PC-9 (cell line): ENCODE measurements at regions not wholly inside any gene's neighbourhood (a gene's known extent, or its start where the extent isn't known, plus 50 kb on each side); places are given as distances from the start of the nearest gene placed in this dataset.

Experiments used
- BruUV-seq: library from RNA; stranded (reverse); fragments of 400-500 nt; replicated peaks from 2 replicates; lab custom pipeline; 2021; lab: Mats Ljungman, UMichigan
- CTCF ChIA-PET: fragments of 300-600 bp; sonication (Branson Sonifier 250); formaldehyde crosslinking; loops from one replicate; lab custom pipeline; 2022; ENCODE audit warnings: antibody characterized with exemption; lab: Charles Lee
- POLR2A ChIA-PET: fragments of 300-600 bp; sonication (Branson Sonifier 250); formaldehyde crosslinking; loops from one replicate; lab custom pipeline; 2022; ENCODE audit warnings: antibody characterized with exemption; ENCODE audit not compliant: unreplicated experiment; lab: Charles Lee
- DNase-seq, 2 experiments: peaks; one replicate each; pipeline versions ENCODE4 v3.0.0 to v3.0.0-alpha.2; 2015 to 2022; ENCODE audit warnings: mixed read lengths in 1 of 2
- H2AFZ ChIP-seq: fragments of 200-600 bp; sonication (generic); 2 replicates; pipeline ENCODE4 v1.8.1; 2017; ENCODE audit warnings: antibody characterized with exemption
- H3F3A ChIP-seq: fragments of 200-600 bp; sonication (generic); 2 replicates; pipeline ENCODE4 v1.8.1; 2017; ENCODE audit warnings: antibody characterized with exemption, mild to moderate bottlenecking, low read depth; ENCODE audit not compliant: insufficient read depth
- H3K27ac ChIP-seq: fragments of 200-600 bp; sonication (generic); 2 replicates; pipeline ENCODE4 v1.6.1; 2016; ENCODE audit warnings: mixed run types
- H3K27me3 ChIP-seq: fragments of 200-600 bp; sonication (generic); 2 replicates; pipeline ENCODE4 v1.6.1; 2016; ENCODE audit warnings: low read depth, mixed run types; ENCODE audit not compliant: insufficient read depth
- H3K36me3 ChIP-seq: fragments of 200-600 bp; sonication (generic); 2 replicates; pipeline ENCODE4 v1.6.1; 2016; ENCODE audit warnings: low read depth, mixed run types
- H3K4me1 ChIP-seq: fragments of 200-600 bp; sonication (generic); replicated peaks from 2 replicates; pipeline ENCODE4 v1.6.1; 2016; ENCODE audit warnings: mixed run types; ENCODE audit not compliant: insufficient read depth
- H3K4me2 ChIP-seq: fragments of 200-600 bp; sonication (generic); 2 replicates; pipeline ENCODE4 v1.6.1; 2017; ENCODE audit warnings: mixed run types
- H3K4me3 ChIP-seq: fragments of 200-600 bp; sonication (generic); 2 replicates; pipeline ENCODE4 v1.6.1; 2016; ENCODE audit warnings: mixed run types
- H3K79me2 ChIP-seq: fragments of 200-600 bp; sonication (generic); 2 replicates; pipeline ENCODE4 v1.6.1; 2017; ENCODE audit warnings: low read depth, mixed run types
- H3K9me2 ChIP-seq: fragments of 200-600 bp; sonication (generic); 2 replicates; pipeline ENCODE4 v1.8.1; 2017; ENCODE audit warnings: mild to moderate bottlenecking; ENCODE audit not compliant: insufficient read depth
- H3K9me3 ChIP-seq: fragments of 200-600 bp; sonication (generic); 2 replicates; pipeline ENCODE4 v1.8.1; 2016; ENCODE audit warnings: low read depth; ENCODE audit not compliant: insufficient read depth
- H4K20me1 ChIP-seq: fragments of 200-600 bp; sonication (generic); 2 replicates; pipeline ENCODE4 v1.8.1; 2017; ENCODE audit not compliant: insufficient read depth
- EZH2 ChIP-seq: fragments of 200-600 bp; sonication (generic); IDR thresholded peaks from 2 replicates; pipeline ENCODE4 v1.8.0; 2017; ENCODE audit warnings: antibody characterized with exemption, low read depth
- intact Hi-C: fragments of 100-400 bp; cut with micrococcal nuclease; formaldehyde crosslinking; loops from one replicate; pipeline ENCODE4 v1.10.0; 2022; ENCODE audit not compliant: unreplicated experiment
- TF ChIP-seq, protein P1 (sequence below): fragments of 200-600 bp; sonication (generic); conservative IDR thresholded peaks from 2 replicates; pipeline ENCODE4 v1.6.1; 2017; ENCODE audit warnings: mixed run types, antibody characterized with exemption, mild to moderate bottlenecking, moderate library complexity

DNA sequence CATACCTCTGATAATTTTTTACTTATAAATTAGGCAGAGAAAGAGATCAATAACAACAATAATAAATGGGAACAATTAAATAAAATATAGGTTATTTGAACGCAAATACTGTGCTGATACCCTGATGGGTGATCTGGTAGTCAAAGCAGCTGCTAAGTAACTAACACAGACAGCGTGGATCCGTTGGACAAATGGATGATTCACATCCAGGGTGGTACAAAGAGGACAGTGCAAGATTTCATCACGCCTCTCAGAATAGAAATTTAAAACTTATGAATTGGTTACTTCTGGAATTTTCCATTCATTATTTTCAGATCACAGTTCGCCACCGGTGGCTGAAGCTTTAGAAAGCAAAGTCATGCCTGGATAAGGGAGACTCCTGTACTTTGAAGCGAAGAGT is 1066.0 kb upstream of the ADGRL3 start:
- CTCF ChIA-PET, result no interaction called here
- no peak overlapping the region for H3K4me3 ChIP-seq
- DNase-seq, result no peak
- H3K9me2 ChIP-seq, result no peaks in the 10 kb centered on the region
- H3F3A ChIP-seq, result no peaks in the 10 kb centered on the region
- H3K27me3 ChIP-seq, result no peaks in the 10 kb centered on the region
- no peaks in the 10 kb centered on the region for H3K9me3 ChIP-seq
- H2AFZ ChIP-seq, result no peak overlapping the region
- intact Hi-C loops, result no loop called here
- BruUV-seq, result no TSS peak
- H3K79me2 ChIP-seq, result no peaks in the 10 kb centered on the region
- H3K4me1 ChIP-seq, result no peaks in the 10 kb centered on the region
- H3K36me3 ChIP-seq, result no peaks in the 10 kb centered on the region
- no peak for TF ChIP-seq EZH2
- TF ChIP-seq, protein P1, sequence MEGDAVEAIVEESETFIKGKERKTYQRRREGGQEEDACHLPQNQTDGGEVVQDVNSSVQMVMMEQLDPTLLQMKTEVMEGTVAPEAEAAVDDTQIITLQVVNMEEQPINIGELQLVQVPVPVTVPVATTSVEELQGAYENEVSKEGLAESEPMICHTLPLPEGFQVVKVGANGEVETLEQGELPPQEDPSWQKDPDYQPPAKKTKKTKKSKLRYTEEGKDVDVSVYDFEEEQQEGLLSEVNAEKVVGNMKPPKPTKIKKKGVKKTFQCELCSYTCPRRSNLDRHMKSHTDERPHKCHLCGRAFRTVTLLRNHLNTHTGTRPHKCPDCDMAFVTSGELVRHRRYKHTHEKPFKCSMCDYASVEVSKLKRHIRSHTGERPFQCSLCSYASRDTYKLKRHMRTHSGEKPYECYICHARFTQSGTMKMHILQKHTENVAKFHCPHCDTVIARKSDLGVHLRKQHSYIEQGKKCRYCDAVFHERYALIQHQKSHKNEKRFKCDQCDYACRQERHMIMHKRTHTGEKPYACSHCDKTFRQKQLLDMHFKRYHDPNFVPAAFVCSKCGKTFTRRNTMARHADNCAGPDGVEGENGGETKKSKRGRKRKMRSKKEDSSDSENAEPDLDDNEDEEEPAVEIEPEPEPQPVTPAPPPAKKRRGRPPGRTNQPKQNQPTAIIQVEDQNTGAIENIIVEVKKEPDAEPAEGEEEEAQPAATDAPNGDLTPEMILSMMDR, result no peak
- H4K20me1 ChIP-seq, result no peaks in the 10 kb centered on the region
- no peak overlapping the region for H3K27ac ChIP-seq
- H3K4me2 ChIP-seq, result no peak overlapping the region
- POLR2A ChIA-PET, result no interaction called here

DNA sequence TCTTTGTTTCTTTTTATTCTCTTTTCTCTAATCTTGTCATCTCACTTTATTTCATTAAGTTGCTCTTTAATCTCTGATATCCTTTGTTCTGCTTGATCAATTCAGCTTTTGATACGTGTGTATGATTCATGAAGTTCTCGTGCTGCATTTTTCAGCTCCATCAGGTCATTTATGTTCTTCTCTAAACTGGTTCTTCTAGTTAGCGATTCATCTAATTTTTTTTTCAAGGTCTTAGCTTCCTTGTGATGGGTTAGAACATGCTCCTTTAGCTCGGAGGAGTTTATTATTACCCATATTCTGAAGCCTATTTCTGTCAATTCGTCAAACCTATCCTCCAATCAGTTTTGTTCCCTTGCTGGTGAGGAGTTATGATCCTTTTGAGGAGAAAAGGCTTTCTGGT is 1045.0 kb upstream of the ADGRL3 start:
- Histone ChIP-seq H3K4me1 (no peaks in the 10 kb centered on the region), H3K36me3 (no peaks in the 10 kb centered on the region), H3K9me3 (no peaks in the 10 kb centered on the region), H3K79me2 (no peaks in the 10 kb centered on the region), H3K27me3 (no peaks in the 10 kb centered on the region), H3F3A (no peaks in the 10 kb centered on the region), H4K20me1 (no peaks in the 10 kb centered on the region), H3K27ac (no peak overlapping the region), H3K9me2 (no peaks in the 10 kb centered on the region), H3K4me3 (no peak overlapping the region), H2AFZ (no peak overlapping the region), H3K4me2 (no peak overlapping the region)
- no peak for DNase-seq
- CTCF ChIA-PET, result no interaction called here
- POLR2A ChIA-PET, result no interaction called here
- BruUV-seq, result no TSS peak
- no peak for TF ChIP-seq EZH2
- intact Hi-C loops, result no loop called here

DNA sequence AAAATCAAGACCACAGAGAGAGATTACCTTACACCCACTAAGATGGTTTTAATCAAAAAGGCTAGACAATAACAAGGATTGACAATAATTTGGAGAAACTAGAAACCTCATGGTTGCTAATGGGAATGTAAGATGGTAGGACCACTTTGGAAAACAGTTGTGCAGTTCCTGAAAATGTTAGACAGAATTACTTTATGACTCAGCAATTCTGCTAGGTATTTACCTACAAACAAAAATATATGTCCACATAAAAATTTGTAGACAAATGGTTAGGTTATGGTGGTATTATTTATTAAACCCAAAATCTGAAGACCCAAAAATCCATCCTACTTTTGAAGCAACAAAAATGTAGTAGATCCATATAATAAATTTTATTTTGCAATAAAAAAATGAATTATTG is 1027.0 kb upstream of the ADGRL3 start:
- Histone ChIP-seq H3K4me3 (no peak overlapping the region), H3K4me1 (no peaks in the 10 kb centered on the region)

DNA sequence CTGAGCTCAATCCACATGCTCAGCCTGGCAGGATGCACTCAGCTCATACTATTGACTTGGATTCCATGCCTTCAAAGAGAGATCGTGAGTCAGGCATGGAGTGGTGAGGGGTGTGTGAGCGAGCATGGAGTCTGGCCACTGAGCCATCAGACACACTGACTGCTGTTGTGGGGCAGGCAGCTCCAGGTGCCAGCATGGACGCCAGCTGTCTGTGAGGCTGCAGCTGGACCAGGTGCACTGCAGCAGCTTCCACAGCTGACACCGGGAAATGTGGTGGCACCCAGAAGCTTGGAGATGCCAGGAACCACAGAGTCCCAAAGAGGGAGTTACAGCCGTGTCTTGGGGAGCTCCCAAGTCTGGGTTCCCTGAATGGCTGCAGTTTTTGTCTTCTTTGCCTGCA is 1026.4 kb upstream of the ADGRL3 start:
- intact Hi-C loops, result no loop called here
- no peak overlapping the region for H3K4me3 ChIP-seq
- no peak for TF ChIP-seq EZH2
- TF ChIP-seq, protein P1, result no peak
- CTCF ChIA-PET, result no interaction called here
- H3K9me3 ChIP-seq, result no peaks in the 10 kb centered on the region
- no peaks in the 10 kb centered on the region for H4K20me1 ChIP-seq
- no peaks in the 10 kb centered on the region for H3F3A ChIP-seq
- H3K27me3 ChIP-seq, result no peaks in the 10 kb centered on the region
- H3K36me3 ChIP-seq, result no peaks in the 10 kb centered on the region
- POLR2A ChIA-PET, result no interaction called here
- BruUV-seq, result no TSS peak
- no peak overlapping the region for H3K27ac ChIP-seq
- no peaks in the 10 kb centered on the region for H3K9me2 ChIP-seq
- H3K4me2 ChIP-seq, result no peak overlapping the region
- H3K79me2 ChIP-seq, result no peaks in the 10 kb centered on the region
- no peak for DNase-seq
- H2AFZ ChIP-seq, result no peak overlapping the region
- H3K4me1 ChIP-seq, result no peaks in the 10 kb centered on the region

More for the DNA sequence above, 1027.0 kb upstream of the ADGRL3 start:
- H4K20me1 ChIP-seq, result no peaks in the 10 kb centered on the region
- H3F3A ChIP-seq, result no peaks in the 10 kb centered on the region
- ChIA-PET POLR2A (no interaction called here), CTCF (no interaction called here)
- no peak overlapping the region for H2AFZ ChIP-seq
- H3K79me2 ChIP-seq, result no peaks in the 10 kb centered on the region
- no peak for DNase-seq
- intact Hi-C loops, result no loop called here
- no peak overlapping the region for H3K4me2 ChIP-seq
- no peak overlapping the region for H3K27ac ChIP-seq
- no peaks in the 10 kb centered on the region for H3K27me3 ChIP-seq
- no TSS peak for BruUV-seq
- H3K36me3 ChIP-seq, result no peaks in the 10 kb centered on the region
- no peak for TF ChIP-seq EZH2
- TF ChIP-seq, protein P1, result no peak
- H3K9me3 ChIP-seq, result no peaks in the 10 kb centered on the region
- H3K9me2 ChIP-seq, result no peaks in the 10 kb centered on the region
